ENCODE measurements at regions not wholly inside any gene's neighbourhood (a gene's known extent, or its start where the extent isn't known, plus 50 kb on each side); places are given as distances from the start of the nearest gene placed in this dataset.

DNA sequence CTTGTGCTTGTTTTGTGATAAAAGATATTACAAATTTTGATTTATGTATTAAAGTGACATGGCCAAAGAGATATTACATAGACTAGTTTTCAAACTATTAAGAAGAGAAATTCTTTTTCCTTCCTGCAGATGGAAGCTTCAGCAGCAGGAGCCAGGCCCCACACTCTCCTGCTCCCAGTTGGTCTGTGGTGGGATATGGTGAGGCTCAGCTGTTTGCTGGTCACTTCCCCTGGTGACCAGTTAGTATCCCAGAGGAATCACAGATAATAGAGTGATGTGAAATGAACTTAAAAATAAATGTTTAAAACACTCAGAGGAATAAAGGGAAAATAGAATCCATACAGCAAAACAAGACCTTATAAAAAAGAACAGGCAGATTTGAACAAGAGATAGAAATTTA lies 154.7 kb downstream of the KTN1 start:
- no peak for DNase-seq

DNA sequence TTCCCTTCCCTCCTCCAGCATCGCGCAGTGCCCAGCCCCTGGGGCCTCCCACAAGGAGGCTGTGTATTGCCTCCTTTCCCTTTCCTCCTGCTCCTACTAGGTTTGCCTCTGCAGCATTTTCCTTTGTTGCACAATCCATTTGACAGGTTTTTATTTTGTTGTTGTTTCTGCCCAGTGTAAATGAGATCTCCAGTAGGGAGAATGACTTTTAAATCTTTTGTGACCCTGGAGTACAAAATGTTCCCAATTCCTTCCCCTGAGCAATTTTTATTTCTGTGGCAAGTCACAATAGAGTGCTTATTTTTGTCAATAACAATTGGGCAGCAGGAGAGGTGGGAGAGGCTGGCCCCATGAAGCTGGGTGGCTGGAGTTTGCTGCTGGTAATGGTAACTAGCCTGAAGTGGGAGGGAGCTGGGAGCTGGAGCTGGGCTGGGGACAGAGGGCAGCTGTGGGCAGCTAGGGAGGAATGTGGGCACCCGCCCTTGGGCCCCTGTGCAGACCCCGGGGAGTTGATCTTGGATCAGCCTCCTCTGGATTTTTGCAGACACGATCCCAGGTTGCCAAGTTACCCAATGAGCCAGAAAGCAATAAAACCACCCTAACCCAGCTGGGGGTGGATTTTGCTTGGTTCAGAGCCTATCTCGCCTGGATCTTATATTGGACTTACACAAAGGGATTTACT lies 160.1 kb downstream of the KTN1 start:
- DNase-seq, result no peak

DNA sequence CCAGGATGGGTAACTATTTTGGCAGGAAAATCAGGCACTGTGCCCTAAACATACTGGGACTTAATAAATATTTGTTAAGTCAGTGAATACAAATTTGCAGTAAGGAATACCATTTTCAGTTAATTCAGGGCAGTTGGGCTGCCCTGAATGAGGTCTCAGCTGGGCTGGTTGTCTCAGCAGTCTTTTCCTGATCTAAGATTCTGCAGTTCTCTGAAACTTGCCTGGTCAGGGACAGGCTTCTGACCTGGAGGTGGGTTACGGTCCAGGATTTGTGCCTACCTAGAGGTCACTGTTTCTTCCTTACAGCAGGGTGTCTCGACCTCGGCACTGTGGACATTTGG lies 160.6 kb downstream of the KTN1 start:
- no peak for DNase-seq

DNA sequence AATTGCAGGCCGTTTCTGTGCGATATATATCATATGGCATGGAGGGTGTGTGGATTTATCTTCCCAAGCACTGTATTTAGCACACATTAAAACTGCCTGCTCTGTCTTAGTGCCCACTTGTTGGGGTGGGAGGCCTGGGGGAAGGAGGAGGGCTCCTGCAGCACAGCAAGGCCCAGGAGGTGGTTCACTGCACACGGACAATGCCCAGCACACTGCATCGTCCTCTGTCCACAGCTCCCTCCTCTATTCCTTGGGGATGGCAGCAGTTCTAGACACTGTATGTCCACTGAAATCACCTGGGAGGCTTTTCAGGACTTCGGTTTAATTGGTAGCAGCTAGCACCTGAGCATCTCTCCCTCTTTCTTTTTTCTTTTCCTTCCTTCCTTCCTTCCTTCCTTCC lies 161.2 kb downstream of the KTN1 start:
- DNase-seq, result no peak

DNA sequence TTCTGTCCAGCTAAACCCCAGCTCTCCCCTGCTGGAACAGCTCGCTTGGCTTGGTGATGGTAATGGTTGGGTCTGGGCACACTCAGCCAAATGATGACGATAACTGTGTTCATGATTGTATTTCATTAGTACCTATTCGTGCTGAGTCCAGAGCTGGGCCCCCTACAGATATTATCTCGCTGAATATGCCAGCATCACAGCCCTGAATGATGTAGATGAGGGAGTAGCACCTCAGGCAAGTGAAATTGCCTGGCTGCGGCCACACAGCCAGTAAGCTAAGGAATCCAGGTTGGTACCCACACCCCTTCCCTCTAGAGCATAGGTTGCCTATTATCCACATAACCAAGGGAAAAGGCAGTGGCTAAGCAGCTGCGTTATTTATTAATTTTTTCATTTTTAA lies 163.5 kb downstream of the KTN1 start:
- no peak for DNase-seq

DNA sequence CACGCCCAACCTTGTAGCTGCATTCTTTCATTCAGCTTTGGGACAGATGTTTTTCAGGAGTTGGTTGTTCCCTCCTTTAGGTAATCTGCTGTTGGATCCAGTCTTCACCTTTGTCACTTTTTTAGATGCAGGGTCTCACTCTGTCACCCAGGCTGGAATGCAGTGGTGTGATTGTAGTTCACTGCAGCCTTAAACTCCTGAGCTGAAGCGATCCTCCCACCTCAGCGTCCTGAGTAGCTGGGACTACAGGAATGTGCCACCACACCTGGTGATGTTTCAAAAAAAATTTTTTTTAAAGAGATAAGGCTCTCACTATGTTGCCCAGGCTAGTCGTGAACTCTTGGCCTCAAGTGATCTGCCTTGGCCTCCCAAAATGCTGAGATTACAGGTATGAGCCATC lies 164.3 kb downstream of the KTN1 start:
- no peak for DNase-seq

DNA sequence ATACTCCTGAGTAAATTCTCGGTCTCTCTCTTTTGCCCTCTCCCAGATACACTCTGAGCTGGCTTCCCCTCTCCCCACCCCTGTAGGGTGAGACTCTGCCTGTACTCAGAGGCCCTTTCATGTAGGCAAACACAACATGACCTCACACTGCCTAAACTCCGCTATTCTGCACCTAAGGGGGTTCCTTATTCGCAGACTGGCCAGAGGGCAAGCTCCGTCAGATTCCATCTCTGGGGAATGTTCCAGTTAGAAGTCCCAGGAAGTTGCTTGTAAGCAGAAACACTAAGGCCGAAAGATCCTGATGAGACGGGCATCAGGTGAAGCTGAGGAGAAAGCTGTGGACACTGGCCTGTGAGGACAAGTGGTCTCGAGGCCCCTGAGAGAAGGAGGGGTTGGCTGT lies 165.9 kb downstream of the KTN1 start:
- DNase-seq, result no peak

DNA sequence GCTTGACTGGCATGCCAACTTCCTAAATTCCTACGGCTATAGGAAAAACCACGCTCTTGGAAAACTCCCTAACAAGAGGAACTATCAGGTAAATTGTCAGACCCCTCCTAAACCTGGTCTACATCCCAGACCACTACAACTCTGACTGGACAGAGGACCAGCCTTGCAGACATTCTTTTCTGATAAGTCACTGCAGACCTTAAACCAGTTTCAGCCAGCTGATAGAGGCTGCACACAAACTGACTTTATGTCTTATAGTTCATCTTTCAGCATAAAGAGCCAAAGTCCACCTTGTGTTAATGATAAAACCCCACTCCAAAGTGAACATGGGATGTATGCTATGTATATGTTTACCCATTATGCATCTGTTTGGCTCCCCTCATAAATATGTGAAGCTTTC lies 166.6 kb downstream of the KTN1 start:
- no peak for DNase-seq

DNA sequence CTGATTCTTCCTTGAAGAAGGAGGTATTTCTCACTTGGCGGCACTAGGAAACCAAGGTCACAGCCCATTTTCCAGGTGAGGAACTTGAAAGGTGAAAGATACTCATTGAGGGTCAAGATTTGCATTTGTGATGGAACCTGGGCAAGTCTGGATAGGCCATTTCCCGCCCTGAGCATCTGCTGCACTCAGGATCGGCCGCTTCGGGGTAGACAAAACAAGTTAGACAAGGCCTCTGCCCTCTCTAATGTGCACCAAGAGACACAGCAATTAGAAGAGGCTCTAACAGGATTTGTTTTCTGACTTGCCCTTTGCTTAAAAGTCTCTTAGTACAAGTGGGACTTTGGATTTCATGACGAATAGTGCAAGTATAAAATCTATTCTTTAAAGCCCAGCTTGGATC lies 167.2 kb downstream of the KTN1 start:
- DNase-seq, result no peak

DNA sequence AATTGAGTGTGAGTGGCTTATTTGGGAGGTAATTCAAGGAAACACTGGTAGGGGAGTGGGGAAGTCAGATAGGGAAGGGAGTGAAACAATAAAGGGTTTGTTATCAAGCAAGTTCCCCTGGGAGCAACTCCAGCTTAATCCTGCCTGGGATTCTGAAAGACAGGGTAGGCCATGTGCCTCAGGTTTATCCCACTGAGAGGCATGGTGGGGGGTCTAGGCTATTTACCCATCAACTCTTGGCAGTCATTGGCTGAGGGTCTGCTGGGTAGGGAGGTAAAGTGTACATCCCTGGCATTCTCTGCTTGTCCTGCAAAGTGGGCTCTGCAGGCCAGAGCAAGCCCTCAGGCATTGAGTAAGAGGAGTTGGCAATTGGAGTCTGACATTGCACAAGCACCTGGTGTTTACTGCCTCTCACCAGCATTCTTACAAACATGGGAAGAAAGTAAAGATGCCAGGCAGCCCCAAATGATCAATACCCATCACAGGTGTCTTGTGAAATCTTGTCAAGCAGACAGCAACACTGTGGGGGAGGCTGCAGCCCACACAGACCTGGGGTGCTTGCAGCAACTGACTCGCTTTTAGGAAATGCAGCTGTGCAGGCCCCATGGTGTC lies 169.3 kb downstream of the KTN1 start:
- no peak for DNase-seq

DNA sequence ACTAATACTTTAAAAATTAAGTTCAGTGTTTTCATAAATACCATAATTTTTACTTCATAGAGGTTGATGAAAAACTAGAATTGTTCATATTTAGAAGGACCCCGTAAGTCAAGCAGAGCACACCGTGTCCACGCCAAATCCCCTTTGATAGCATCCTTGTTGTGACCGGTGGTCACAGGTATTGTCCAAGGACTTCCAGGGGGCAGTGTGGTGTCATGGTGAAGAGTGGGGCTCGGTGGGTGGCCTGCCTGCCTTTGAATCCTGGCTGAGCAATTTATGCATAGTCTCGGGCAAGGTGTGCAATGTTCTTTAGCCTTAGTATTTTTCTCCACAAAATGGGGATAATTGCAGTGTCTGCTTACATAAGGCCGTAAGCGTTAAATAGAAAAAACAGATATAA lies 169.9 kb downstream of the KTN1 start:
- no peak for DNase-seq

DNA sequence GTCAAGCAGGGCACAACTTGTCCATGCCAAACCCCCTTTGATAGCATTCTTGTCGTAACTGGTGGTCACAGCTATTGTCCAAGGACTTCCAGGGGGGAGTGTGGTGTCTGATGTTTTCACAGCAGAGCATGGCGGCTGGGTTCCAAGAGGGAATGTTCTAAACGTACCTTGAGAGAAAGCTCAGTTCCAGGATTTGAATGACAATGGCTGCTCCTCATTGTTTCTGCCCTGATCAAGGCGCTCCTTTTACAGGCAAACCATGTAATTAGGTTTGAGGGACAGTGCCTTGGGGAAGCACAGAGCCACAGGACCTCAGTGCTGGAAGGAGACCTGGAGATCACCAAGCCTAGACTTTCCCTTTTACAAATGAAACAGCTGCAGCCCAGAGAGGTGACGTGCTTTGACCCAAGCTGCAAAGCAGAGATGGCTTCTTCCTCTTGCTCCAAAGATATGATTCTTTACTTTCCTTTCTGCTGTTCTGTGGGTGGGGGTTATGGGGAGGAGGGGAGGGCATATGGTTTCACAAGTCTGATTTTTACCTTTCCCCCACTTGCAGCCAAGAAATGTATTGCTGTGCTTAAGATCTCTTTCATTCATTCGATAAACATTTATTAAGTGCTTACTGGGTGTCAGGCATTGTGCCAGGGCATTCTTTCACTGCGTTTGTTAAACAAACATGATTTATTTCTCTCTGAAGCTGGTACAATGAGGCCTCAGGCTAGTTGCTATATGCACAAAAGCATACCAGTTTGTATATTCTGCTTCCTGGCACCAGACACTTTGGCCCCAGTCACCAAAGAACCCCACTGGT lies 172.8 kb downstream of the KTN1 start:
- DNase-seq, result no peak

DNA sequence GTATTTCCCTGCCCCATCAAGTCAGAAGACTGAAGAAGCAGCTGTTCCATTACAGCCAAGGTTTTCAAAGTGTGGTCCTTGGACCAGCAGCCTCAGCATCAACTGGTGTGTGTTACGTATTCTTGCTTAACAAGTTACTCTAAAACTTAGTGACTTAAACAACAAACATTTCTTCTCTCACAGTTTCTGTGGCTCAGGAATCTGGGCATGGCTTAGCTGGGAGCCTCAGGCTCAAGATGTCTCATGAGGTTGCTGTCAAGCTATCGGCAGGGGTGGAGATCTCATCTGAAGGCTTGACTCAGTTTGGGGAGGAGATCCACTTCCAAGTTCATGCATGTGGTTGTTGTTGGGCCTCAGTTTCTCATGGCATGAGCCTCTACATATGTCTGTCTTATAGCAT lies 174.5 kb downstream of the KTN1 start:
- DNase-seq, result no peak

DNA sequence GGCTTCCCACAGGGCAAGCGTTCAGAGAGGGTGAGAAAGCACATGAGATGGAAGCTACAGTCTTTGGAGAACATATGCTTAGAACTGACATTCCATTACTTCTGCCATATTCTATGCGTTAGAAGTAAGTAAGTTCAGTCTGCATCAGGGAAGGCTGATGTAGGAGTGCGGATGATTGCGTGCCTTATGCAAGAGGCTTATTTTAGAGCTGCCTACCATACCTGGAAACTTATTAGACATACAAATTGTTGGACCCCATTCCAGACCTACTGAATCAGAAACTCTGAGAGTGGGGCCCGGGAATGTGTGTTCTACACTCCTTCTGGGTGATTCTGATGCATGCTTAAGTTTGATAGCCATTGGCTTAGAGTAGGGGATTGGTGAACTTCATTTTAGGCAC lies 174.9 kb downstream of the KTN1 start:
- no peak for DNase-seq

DNA sequence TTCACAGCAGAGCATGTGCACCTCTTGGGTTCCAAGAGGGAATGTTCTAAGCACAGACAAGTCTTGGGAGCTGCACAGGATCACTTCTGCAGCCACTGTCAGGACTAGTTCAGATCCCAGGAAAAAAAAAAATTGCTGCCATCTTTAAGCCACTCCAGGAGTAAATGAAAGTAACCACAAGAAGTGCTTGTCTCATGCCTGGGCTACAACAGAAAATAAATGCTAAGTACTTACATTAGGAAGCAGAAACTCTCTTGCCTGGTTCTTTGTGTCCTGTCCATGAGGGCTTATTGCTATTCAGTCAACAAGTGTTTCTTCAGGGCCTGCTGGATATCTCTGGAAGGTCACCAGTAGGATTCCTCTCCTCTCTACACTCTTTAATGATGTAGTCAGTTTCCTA lies 176.1 kb downstream of the KTN1 start:
- no peak for DNase-seq

DNA sequence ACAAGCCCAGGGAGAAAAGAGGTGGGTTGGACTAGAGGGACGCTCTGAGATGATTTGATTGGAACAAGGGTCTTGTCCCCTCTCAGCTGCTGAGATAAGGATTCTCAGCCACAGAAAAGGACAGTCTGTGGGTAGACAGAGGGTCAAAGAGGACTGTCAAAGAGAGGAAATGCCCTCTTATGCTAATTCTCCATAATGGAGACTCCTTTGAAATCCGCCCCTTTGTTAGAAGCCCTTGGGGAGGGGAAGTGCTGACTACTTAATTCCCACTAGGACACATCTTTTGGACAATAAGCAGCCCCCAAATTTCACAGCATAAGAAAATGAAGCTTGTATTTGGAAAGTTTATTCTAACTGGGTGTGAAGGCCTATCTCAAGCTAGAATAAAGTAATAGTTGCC lies 176.6 kb downstream of the KTN1 start:
- no peak for DNase-seq

DNA sequence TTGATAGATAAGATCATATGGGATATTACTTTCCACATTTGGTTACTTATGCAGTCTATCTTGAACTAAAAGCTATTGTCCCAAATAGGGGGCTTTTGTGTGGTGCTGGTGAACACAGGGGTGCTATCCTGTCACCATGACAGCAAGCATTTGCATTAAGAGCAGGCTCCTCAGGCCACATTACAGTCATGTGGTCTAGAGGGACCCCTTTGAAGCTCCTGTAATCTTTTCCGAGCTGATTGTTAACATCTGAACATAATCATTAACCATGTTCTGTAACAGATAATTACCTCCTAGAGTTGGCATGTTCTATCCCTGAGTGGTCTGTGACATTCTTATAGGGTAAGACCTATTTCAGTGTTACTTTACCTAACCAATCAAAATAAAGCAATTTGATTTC lies 178.8 kb downstream of the KTN1 start:
- DNase-seq, result no peak

DNA sequence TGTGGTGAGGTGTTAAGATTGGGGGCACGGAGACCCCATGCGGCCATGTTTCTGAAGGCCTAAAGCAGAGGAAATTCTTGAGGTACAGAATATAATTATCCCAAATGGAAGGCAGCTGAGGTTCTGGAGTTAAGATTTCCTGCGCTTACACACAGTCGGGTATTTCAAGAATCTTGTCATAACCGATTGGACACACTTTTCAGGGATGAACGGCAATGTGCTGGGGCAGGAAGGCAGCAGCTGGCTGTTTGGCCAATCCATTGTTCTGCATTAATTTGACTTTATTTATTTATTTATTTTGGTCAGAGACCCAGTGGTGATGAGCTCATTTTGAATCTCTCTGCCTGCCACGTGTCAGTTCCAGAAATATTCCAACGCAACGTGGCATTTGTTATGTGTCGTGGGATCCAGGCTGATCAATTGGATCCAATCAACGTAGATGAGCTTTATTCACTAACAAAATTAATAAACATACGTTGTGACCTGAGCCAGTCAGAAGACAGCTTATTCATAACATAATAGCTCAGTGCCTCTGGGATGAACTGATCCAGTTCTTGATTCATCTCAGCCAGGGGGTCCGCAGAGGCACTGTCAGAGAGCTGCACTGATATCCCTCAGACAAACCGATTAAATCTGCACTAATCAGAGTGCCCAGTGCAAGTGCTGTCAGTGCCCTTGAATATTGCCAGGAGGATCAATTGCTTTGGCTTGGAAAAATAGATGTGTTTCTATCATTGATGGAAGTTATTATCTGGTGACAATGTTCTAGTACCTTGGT lies 181.0 kb downstream of the KTN1 start:
- DNase-seq, result no peak

DNA sequence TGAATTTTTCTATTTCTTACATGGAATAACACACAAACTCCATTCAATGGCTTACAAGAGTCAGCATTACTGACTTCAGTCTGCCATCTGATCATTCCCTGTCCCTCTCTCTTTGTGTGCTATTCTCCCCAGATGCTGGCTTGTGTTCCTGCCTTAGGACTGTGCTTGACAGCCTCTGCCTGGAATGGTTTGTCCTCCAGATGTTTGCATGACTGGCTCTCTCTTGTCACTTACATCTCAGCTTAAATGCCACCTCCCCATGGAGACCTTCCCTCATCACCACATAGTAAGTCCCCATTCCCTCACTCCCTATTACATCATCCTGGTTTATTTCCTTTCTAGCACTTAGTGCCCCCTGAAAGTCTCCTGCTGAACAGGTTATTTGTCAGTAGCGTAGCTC lies 181.6 kb downstream of the KTN1 start:
- no peak for DNase-seq

DNA sequence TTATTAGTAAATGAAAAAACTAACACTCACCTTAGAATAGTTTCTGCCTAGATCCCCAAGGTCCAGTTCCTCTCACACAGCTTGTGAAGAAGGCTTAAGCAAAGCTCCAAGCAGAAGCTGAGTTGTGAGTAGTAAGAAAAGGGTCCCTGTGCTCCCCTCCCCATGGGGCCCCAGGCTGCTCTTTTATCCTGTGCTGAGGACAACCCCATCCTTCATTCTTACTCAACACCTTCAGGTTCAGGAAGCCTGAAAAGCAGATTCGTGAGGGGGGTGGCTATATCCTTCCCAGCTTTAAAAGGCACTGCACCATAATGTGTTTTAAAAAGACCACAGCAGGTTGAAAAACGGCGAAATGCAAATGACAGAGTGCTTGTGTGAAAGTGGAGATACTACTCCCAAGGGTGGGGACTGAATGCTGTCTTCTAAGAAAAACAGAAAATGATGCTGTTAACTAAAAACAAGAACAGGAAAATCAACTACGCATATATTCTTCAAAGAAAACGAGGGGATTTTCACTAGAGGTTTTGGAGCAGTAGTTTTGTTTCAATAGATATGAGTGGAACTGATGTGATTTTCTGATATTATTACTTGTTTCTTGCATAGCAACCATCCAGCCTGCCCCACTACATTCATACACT lies 182.7 kb downstream of the KTN1 start:
- DNase-seq, result no peak

DNA sequence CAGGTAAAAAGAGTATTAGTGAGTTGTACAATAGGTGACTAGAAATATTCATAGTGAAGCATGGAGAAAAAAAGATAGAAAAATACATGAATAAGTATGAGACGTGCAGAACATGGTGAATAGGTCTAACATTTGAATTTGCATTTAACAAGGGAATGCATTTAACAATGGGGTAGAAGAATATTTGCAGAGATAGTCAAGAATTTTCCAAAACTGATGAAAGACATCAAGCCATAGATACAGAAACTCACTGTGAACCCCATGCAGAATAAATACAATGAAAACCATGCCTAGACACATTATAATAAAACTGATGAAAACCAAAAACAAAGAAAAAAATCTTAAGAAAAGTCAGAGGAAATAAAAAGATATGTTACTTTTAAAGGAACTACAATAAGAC lies 184.8 kb downstream of the KTN1 start:
- DNase-seq, result no peak

DNA sequence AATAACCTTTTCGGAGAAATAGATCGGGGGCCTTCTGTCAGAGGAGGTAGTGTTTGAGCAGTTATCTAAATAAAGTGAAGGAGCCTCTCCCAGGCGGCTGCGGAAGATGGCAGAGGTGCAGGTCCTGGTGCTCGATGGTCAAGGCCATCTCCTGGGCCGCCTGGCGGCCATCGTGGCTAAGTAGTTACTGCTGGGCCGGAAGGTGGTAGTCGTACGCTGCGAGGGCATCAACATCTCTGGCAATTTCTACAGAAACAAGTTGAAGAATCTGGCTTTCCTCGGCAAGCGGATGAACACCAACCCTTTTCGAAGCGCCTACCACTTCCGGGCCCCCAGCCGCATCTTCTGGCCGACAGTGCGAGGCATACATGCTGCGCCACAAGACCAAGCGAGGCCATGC lies 186.1 kb downstream of the KTN1 start:
- DNase-seq, result no peak

DNA sequence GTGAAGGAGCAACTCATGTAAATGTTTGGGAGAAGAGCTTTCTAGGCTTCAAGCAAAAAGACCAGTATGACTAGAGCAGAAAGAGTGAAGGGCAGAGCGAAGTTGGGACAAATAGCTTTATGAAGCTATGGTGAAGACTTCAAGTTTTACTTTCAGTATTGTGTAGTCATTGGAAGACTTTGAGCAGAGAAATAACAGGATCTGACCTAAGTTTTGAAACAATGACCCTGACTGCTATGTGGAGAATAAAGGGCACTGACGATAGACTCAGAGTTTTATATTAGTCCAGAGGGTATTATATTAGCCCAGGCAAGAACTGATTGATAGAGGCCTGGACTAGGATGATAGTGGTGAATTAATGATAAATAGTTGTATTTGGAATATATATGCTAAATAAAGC lies 187.3 kb downstream of the KTN1 start:
- DNase-seq, result no peak
